ENCODE measurements at regions not wholly inside any gene's neighbourhood (a gene's known extent, or its start where the extent isn't known, plus 50 kb on each side); places are given as distances from the start of the nearest gene placed in this dataset.
"Not testable (repeated sequence)": the region's sequence is repeated elsewhere in the genome, so short reads cannot be mapped to it uniquely, and the experiment has no call there.

- not testable (repeated sequence) for TF ChIP-seq GABPA (IDR thresholded peaks at IDR 0.05; ENCODE audit: low read depth); RFX5 (IDR thresholded peaks at IDR 0.05; ENCODE audit: low read length); EZH2phosphoT487 (IDR thresholded peaks at IDR 0.05; ENCODE audit: borderline replicate concordance, low read depth); EP300 (IDR thresholded peaks at IDR 0.05; ENCODE audit: borderline replicate concordance in 1 of 2, low read depth in 1 of 2, low read length in 1 of 2); GATA2 (CRISPR knock-in tag; IDR thresholded peaks at IDR 0.05); POLR2AphosphoS5 (IDR thresholded peaks at IDR 0.05; ENCODE audit: low read depth, low read length)
- TF ChIP-seq, protein P1, sequence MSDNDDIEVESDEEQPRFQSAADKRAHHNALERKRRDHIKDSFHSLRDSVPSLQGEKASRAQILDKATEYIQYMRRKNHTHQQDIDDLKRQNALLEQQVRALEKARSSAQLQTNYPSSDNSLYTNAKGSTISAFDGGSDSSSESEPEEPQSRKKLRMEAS (IDR thresholded peaks at IDR 0.05; ENCODE audit: low read depth): not testable (repeated sequence)
- TF ChIP-seq, protein P2, sequence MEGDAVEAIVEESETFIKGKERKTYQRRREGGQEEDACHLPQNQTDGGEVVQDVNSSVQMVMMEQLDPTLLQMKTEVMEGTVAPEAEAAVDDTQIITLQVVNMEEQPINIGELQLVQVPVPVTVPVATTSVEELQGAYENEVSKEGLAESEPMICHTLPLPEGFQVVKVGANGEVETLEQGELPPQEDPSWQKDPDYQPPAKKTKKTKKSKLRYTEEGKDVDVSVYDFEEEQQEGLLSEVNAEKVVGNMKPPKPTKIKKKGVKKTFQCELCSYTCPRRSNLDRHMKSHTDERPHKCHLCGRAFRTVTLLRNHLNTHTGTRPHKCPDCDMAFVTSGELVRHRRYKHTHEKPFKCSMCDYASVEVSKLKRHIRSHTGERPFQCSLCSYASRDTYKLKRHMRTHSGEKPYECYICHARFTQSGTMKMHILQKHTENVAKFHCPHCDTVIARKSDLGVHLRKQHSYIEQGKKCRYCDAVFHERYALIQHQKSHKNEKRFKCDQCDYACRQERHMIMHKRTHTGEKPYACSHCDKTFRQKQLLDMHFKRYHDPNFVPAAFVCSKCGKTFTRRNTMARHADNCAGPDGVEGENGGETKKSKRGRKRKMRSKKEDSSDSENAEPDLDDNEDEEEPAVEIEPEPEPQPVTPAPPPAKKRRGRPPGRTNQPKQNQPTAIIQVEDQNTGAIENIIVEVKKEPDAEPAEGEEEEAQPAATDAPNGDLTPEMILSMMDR (IDR thresholded peaks at IDR 0.05): not testable (repeated sequence)
- TF ChIP-seq, protein P3, sequence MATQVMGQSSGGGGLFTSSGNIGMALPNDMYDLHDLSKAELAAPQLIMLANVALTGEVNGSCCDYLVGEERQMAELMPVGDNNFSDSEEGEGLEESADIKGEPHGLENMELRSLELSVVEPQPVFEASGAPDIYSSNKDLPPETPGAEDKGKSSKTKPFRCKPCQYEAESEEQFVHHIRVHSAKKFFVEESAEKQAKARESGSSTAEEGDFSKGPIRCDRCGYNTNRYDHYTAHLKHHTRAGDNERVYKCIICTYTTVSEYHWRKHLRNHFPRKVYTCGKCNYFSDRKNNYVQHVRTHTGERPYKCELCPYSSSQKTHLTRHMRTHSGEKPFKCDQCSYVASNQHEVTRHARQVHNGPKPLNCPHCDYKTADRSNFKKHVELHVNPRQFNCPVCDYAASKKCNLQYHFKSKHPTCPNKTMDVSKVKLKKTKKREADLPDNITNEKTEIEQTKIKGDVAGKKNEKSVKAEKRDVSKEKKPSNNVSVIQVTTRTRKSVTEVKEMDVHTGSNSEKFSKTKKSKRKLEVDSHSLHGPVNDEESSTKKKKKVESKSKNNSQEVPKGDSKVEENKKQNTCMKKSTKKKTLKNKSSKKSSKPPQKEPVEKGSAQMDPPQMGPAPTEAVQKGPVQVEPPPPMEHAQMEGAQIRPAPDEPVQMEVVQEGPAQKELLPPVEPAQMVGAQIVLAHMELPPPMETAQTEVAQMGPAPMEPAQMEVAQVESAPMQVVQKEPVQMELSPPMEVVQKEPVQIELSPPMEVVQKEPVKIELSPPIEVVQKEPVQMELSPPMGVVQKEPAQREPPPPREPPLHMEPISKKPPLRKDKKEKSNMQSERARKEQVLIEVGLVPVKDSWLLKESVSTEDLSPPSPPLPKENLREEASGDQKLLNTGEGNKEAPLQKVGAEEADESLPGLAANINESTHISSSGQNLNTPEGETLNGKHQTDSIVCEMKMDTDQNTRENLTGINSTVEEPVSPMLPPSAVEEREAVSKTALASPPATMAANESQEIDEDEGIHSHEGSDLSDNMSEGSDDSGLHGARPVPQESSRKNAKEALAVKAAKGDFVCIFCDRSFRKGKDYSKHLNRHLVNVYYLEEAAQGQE (IDR thresholded peaks at IDR 0.05; ENCODE audit: low read depth, low read length): not testable (repeated sequence)
Measured at GRCh38 chr1:148320079-148320478, 163.0 kb downstream of the PPIAL4G start.

All from SK-N-SH (cell line).